ENCODE measurements at regions not wholly inside any gene's neighbourhood (a gene's known extent, or its start where the extent isn't known, plus 50 kb on each side); places are given as distances from the start of the nearest gene placed in this dataset.
"Not testable (repeated sequence)": the region's sequence is repeated elsewhere in the genome, so short reads cannot be mapped to it uniquely, and the experiment has no call there.

- Mint-ChIP-seq H3K4me1 (ENCODE audit: low read depth) (no peaks in the 10 kb centered on the region), H3K27ac (no peak overlapping the region), H3K36me3 (ENCODE audit: low read depth) (no peaks in the 10 kb centered on the region), H3K27me3 (ENCODE audit: low read depth) (no peaks in the 10 kb centered on the region), H3K9me3 (peaks cover 14% of the 10 kb centered on the region), H3K4me3 (no peak overlapping the region)
These were observed 230.1 kb upstream of the FAT1 start for GRCh38 chr4:186953599-186954260.

DNA sequence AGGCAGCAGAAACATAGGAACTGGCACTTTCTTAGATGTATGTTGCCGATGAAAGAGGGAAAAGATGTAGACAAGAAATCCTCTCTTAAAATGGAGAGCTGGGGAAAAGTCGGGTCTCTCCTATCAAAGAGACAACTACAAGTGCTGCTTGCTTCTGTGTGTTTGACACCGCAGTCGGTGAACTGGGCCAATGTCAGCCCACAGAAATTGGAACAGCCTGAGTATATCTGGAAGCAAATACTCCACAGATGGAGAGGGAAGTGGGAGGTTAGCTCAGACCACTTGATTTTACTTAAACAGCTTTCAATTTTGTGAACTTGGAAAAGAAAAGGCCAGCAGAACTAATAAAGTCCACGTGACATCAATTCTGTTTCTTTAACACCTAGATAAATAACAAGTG is 230.9 kb upstream of the FAT1 start:
- no peak overlapping the region for H3K27ac Mint-ChIP-seq
- peaks cover 14% of the 10 kb centered on the region for H3K9me3 Mint-ChIP-seq
- no peaks in the 10 kb centered on the region for H3K27me3 Mint-ChIP-seq (ENCODE audit: low read depth)
- H3K36me3 Mint-ChIP-seq (ENCODE audit: low read depth): no peaks in the 10 kb centered on the region
- H3K4me3 Mint-ChIP-seq: no peak overlapping the region
- no peaks in the 10 kb centered on the region for H3K4me1 Mint-ChIP-seq (ENCODE audit: low read depth)

DNA sequence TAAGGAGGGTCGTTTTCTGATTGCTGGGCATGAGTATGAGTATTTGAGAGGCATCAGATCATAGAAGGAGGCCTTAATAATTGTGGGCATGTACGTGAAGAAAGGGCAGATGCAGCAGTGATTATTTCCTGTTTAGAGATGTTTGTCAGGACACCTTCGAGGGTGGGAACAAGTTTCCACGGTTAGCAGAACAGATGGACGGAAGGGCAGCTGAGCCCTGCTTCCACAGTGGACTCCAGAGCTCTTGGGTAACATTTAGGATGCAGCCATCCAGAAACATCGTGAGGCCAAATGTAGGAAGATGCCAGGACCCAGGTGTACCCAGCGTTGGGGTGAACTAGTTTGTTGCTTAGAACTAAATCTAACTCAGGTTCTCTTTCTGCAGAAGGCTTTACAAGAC is 231.3 kb upstream of the FAT1 start:
- Mint-ChIP-seq H3K4me1 (ENCODE audit: low read depth) (no peaks in the 10 kb centered on the region), H3K27ac (no peak overlapping the region), H3K4me3 (no peak overlapping the region), H3K9me3 (peaks cover 14% of the 10 kb centered on the region), H3K36me3 (ENCODE audit: low read depth) (no peaks in the 10 kb centered on the region), H3K27me3 (ENCODE audit: low read depth) (no peaks in the 10 kb centered on the region)

DNA sequence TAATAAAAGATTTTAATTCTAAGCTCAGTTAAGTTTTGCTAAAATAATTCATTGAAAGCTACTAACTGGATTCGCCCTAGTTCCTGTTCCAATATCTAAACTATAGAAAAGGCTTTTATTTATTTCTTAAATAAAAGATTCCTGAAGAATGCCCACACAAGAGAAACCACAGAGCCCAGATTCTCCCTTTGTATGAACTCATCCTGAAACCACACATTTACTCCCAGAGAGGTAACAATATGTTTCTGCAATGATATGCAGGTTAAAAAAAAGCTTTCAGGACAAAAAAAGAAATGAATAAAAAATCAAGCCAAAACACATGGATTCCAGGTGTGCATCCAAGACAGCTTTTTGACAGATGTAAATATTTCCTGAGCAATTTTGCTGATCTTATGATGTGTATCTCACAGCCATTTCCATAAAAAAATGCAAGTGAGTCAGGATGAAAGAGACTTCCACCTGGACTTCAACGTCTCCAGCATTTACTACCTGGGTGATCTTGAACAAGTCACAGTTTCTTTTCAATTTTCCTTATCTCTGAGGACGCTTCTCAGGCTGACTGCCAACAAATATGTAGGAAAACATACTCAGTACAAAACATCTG is 234.4 kb upstream of the FAT1 start:
- Mint-ChIP-seq H3K9me3 (peaks cover 13% of the 10 kb centered on the region), H3K4me3 (no peak overlapping the region), H3K4me1 (ENCODE audit: low read depth) (no peaks in the 10 kb centered on the region), H3K27me3 (ENCODE audit: low read depth) (no peaks in the 10 kb centered on the region), H3K36me3 (ENCODE audit: low read depth) (no peaks in the 10 kb centered on the region), H3K27ac (no peak overlapping the region)

GRCh38 chr4:186958726-186959350 is 235.2 kb upstream of the FAT1 start:
- Mint-ChIP-seq H3K4me3 (no peak overlapping the region), H3K4me1 (ENCODE audit: low read depth) (no peaks in the 10 kb centered on the region), H3K27ac (no peak overlapping the region), H3K27me3 (ENCODE audit: low read depth) (no peaks in the 10 kb centered on the region), H3K36me3 (ENCODE audit: low read depth) (no peaks in the 10 kb centered on the region), H3K9me3 (peaks cover 8% of the 10 kb centered on the region)

DNA sequence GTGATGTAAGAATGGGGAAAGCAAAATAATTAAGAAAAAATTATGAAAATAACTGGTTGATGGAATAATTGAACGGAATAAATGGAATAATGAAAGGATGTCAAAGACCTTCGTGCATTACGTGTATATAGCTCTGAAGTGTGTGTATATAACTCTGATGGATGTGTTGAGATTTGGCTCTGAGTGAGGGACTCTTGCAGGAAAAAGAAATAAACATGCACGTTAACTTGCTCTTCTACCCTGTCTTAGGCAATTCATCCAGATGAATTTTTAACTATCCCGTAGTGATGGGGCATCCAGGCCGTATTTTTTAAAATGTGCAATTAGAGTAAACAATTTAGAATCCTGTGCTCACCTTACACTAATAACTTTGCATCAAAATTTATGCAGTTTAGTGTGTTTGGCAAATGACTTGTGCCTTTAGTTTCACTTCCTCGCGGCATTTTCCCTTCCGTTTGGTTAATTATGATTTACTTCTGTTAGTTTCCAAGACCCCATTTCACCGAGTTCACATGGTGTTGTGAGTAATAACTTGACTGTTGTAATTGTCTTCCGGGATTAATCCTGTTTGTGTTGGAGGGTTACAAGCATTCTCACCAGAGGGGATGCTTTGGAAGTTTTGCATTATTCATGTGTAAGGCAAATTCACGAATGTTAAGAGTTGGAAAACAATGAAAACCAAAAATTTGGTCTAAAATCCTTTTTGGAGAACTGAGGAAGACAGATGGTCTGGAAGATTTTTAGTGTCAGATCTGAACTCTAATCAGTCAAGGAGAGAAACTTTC is 256.5 kb upstream of the FAT1 start:
- Mint-ChIP-seq H3K9me3 (peaks cover 15% of the 10 kb centered on the region), H3K27ac (no peak overlapping the region), H3K27me3 (ENCODE audit: low read depth) (no peaks in the 10 kb centered on the region), H3K36me3 (ENCODE audit: low read depth) (no peaks in the 10 kb centered on the region), H3K4me1 (ENCODE audit: low read depth) (no peaks in the 10 kb centered on the region), H3K4me3 (no peak overlapping the region)

GRCh38 chr4:186981161-186981560 is 257.5 kb upstream of the FAT1 start:
- Mint-ChIP-seq H3K36me3 (ENCODE audit: low read depth) (no peaks in the 10 kb centered on the region), H3K4me3 (no peak overlapping the region), H3K4me1 (ENCODE audit: low read depth) (no peaks in the 10 kb centered on the region), H3K27ac (no peak overlapping the region), H3K27me3 (ENCODE audit: low read depth) (no peaks in the 10 kb centered on the region), H3K9me3 (peaks cover 15% of the 10 kb centered on the region)

GRCh38 chr4:186982160-186982559 is 258.5 kb upstream of the FAT1 start:
- Mint-ChIP-seq H3K27me3 (ENCODE audit: low read depth) (no peaks in the 10 kb centered on the region), H3K4me3 (no peak overlapping the region), H3K36me3 (ENCODE audit: low read depth) (no peaks in the 10 kb centered on the region), H3K9me3 (peaks cover 15% of the 10 kb centered on the region), H3K27ac (no peak overlapping the region), H3K4me1 (ENCODE audit: low read depth) (no peaks in the 10 kb centered on the region)

DNA sequence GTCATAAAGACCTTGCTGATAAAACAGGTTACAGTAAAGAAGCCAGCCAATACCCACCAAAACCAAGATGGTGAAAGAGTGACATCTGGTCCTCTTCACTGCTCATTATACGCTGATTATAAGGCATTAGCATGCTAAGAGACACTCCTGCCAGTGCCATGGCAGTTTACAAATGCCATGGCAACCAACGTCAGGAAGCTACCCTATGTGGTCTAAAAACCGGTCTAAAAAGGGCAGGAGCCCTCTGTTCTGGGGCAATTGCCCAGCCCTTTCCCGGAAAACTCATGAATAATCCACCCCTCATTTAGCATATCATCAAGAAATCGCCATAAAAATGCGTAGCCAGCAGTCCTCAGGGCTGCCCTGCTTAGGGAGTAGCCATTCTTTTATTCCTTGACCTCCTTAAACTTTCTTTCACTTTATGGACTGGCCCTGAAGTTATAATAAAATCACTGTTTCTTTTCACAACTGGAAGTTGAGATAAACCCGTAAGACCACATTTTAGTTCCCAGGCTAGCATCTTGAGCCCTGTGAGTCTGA is 260.5 kb upstream of the FAT1 start:
- H3K4me1 Mint-ChIP-seq (ENCODE audit: low read depth): no peaks in the 10 kb centered on the region
- no peak overlapping the region for H3K27ac Mint-ChIP-seq
- peaks cover 19% of the 10 kb centered on the region for H3K9me3 Mint-ChIP-seq
- H3K4me3 Mint-ChIP-seq: no peak overlapping the region
- no peaks in the 10 kb centered on the region for H3K27me3 Mint-ChIP-seq (ENCODE audit: low read depth)
- H3K36me3 Mint-ChIP-seq (ENCODE audit: low read depth): no peaks in the 10 kb centered on the region

DNA sequence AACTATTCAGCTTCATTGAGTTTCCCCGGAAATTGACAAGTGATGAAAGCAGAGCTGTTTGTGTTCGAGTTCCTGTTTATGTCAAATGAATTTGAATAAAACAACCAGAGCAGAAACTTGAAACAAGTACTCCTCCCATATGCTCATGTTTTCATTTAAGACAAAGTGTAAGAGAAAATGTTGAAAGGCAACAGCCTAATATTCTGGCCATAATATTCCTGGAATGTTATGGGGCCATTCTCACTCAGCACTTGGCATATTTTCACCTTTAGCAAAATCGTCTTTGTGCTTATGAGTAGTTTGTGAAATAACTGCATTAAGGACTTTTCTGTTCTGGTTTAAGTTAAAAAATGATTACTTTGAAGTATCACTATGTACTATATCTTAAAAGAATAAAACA is 276.0 kb upstream of the FAT1 start:
- Mint-ChIP-seq H3K27ac (no peak overlapping the region), H3K4me3 (no peak overlapping the region), H3K4me1 (ENCODE audit: low read depth) (no peaks in the 10 kb centered on the region), H3K9me3 (peaks cover 5% of the 10 kb centered on the region), H3K27me3 (ENCODE audit: low read depth) (no peaks in the 10 kb centered on the region), H3K36me3 (ENCODE audit: low read depth) (no peaks in the 10 kb centered on the region)

DNA sequence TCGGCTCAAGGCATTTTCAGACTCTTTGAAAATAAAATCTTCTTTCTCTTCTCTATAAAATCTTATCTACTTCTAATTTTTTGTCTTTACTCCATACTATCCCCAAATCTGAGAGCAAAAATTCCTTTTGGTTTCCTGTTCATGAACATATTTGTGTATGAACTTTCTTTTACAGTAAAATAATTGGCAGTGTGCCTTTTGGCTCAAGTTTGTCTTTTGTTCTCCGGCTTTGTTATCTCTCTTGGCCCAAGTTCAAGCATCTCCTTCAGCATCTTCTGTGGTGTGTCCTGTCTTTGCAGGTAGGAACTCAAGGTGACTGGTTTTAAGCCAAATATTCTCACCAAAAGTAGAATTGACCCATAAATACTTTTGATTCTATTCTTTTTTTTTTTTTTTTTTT is 276.6 kb upstream of the FAT1 start:
- H3K4me3 Mint-ChIP-seq: no peak overlapping the region
- no peaks in the 10 kb centered on the region for H3K36me3 Mint-ChIP-seq (ENCODE audit: low read depth)
- H3K4me1 Mint-ChIP-seq (ENCODE audit: low read depth): no peaks in the 10 kb centered on the region
- H3K27me3 Mint-ChIP-seq (ENCODE audit: low read depth): no peaks in the 10 kb centered on the region
- H3K9me3 Mint-ChIP-seq: peaks cover 6% of the 10 kb centered on the region
- H3K27ac Mint-ChIP-seq: no peak overlapping the region

GRCh38 chr4:187002133-187002532 is 278.5 kb upstream of the FAT1 start:
- not testable (repeated sequence) for H3K4me3 Mint-ChIP-seq; H3K27me3 Mint-ChIP-seq (ENCODE audit: low read depth); H3K27ac Mint-ChIP-seq; H3K4me1 Mint-ChIP-seq (ENCODE audit: low read depth); H3K36me3 Mint-ChIP-seq (ENCODE audit: low read depth); H3K9me3 Mint-ChIP-seq

- no peaks in the 10 kb centered on the region for H3K27me3 Mint-ChIP-seq (ENCODE audit: low read depth)
- H3K4me1 Mint-ChIP-seq (ENCODE audit: low read depth): no peaks in the 10 kb centered on the region
- H3K4me3 Mint-ChIP-seq: no peak overlapping the region
- peaks cover 6% of the 10 kb centered on the region for H3K9me3 Mint-ChIP-seq
- H3K27ac Mint-ChIP-seq: no peak overlapping the region
- no peaks in the 10 kb centered on the region for H3K36me3 Mint-ChIP-seq (ENCODE audit: low read depth)
These were observed 281.0 kb upstream of the FAT1 start for GRCh38 chr4:187004628-187005027.

GRCh38 chr4:187006189-187006618 is 282.5 kb upstream of the FAT1 start:
- Mint-ChIP-seq H3K36me3 (ENCODE audit: low read depth) (no peaks in the 10 kb centered on the region), H3K4me1 (ENCODE audit: low read depth) (no peaks in the 10 kb centered on the region), H3K27me3 (ENCODE audit: low read depth) (no peaks in the 10 kb centered on the region), H3K9me3 (peaks cover 6% of the 10 kb centered on the region), H3K27ac (no peak overlapping the region), H3K4me3 (no peak overlapping the region)

All from T-helper 1 cell treated with Interleukin-12 subunit alpha and Interleukin-12 subunit beta and Interleukin-4 antibody, amounts not matched to agents 30 μg/mL and 1 μg/mL, for 36 hours (primary cell).